Retinal pigment epithelial cell (primary cell): ENCODE measurements at regions not wholly inside any gene's neighbourhood (a gene's known extent, or its start where the extent isn't known, plus 50 kb on each side); places are given as distances from the start of the nearest gene placed in this dataset.

ENCODE experiments used
- DNase-seq: peaks from one replicate; pipeline ENCODE4 v3.0.0-alpha.2; 2010; ENCODE audit warnings: low read depth
- H3K4me3 ChIP-seq: 2 replicates; pipeline ENCODE4 v1.5.1; 2011; ENCODE audit warnings: mild to moderate bottlenecking, low read length, control low read depth, moderate library complexity
- TF ChIP-seq, protein P1 (sequence below): conservative IDR thresholded peaks from 2 replicates; pipeline ENCODE4 v1.5.1; 2011; ENCODE audit warnings: low read depth, low read length, control low read depth, inconsistent platforms

DNA sequence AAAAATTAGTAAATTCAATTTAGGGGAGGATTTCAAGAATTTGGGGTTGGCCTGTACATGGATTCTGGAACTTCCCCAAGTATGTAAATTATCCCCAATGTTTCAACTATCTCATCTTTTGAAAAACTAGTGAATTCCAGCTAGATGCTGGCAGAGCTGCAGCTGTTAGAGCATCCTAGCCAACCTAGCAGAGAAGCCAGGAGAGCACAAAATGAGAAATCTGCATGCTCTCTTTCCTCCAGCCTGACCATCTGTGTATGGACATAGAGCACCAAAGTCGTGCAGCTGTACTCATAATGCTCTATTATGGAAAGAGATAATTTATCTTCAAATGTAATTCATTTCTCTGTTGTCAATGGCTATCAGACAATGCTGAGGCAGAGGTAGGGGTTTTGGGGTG is 1217.7 kb downstream of the PCDH19 start:
- no peak overlapping the region for H3K4me3 ChIP-seq
- TF ChIP-seq, protein P1, sequence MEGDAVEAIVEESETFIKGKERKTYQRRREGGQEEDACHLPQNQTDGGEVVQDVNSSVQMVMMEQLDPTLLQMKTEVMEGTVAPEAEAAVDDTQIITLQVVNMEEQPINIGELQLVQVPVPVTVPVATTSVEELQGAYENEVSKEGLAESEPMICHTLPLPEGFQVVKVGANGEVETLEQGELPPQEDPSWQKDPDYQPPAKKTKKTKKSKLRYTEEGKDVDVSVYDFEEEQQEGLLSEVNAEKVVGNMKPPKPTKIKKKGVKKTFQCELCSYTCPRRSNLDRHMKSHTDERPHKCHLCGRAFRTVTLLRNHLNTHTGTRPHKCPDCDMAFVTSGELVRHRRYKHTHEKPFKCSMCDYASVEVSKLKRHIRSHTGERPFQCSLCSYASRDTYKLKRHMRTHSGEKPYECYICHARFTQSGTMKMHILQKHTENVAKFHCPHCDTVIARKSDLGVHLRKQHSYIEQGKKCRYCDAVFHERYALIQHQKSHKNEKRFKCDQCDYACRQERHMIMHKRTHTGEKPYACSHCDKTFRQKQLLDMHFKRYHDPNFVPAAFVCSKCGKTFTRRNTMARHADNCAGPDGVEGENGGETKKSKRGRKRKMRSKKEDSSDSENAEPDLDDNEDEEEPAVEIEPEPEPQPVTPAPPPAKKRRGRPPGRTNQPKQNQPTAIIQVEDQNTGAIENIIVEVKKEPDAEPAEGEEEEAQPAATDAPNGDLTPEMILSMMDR, result no peak
- no peak for DNase-seq

DNA sequence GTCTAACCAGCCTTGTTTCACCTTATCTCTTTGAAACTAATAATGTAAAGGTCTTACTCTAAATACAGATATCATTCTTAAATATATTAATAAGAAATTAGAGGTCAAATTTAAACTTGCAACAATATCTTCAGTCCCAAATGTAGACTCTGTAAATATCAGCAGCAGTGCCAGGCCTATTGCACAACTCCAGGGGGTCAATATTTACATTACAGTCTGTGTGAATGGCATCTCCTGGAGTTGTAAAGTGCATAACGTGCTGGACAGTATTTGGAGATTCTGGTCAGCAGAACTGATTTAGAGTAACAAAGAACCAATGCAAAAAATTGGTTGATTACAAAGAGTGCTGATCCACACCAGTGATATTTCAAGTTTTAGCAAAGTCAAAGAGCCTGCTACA is 1225.9 kb downstream of the PCDH19 start:
- TF ChIP-seq, protein P1, result no peak
- no peak overlapping the region for H3K4me3 ChIP-seq
- no peak for DNase-seq

DNA sequence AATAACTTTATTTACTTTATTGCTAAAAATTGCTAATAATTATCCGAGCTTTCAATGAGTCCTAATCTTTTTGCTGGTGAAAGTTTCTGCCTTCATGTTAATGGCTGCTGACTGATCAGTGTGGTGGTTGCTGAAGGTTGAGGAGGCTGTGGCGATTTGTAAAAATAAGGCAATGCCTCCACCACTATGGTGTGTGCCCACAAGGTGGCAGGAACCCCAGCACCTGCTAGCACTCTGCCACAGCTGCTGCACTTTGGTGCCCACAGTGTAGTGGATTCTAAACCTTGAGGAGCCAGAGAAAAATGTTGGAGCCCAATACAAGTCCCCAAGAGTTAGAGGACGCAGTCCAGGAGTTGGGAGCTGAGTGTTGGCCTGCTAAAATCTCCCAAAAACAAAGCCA is 1237.1 kb downstream of the PCDH19 start:
- no peak for DNase-seq
- TF ChIP-seq, protein P1, result no peak
- no peak overlapping the region for H3K4me3 ChIP-seq

DNA sequence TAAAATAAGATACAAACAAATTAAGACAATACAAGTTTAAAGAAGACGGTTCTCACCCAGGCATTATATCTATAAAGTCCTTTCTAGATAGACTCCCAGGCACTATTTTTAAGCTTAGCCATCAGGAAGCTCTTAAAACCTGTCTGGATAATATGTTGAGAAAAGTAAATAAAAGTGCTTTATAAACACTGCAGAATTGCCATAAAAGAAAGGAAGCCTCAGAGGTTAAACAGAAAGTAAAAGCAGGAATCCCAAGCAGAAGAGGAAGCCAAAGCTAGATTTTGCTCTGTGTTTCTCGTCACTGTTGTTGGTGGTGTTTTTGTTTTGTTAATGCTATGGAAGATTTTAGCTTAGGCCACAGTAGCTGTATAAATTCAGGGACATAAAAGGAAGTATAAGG is 1267.3 kb downstream of the PCDH19 start:
- TF ChIP-seq, protein P1, result no peak
- no peak for DNase-seq
- H3K4me3 ChIP-seq, result no peak overlapping the region

DNA sequence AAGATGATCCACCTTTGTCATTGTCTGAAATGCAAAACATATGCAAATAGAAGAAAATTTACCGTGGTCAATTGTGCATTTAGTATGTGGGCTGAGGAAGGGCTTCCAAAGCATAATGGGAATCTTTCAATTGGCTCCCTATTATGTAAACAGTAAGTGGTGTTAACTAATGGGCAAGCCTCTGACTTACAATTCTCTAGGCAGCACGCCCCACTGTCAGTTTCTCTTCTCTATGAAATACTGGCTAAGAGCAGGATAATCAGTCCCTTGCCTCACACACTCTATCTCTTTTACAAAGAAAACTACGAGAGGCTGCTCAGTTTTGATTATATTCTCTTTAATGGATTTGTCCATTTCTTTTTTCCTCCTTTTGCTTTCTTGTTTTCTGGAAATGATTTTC is 1272.6 kb downstream of the PCDH19 start:
- no peak for DNase-seq
- H3K4me3 ChIP-seq, result no peak overlapping the region
- TF ChIP-seq, protein P1, result no peak

DNA sequence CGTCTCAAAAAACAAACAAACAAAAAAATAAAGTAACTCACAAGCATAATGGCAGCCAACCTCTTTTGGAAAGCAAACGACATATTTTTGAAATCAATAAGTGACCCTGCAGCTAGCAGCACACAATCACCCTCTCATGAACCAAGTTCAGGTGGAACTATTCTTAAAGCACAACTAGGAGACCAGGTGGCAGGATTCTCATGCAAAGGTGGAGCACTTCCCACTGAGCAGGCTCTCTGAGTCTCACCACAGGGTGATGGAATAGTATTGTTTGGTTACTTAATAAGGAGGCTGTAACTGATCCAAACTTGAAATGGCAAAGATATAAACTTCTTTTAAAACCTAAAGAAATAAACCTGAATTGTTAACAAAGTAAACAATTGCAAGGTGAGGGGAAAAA is 1293.1 kb downstream of the PCDH19 start:
- TF ChIP-seq, protein P1, result no peak
- DNase-seq, result no peak
- no peak overlapping the region for H3K4me3 ChIP-seq

DNA sequence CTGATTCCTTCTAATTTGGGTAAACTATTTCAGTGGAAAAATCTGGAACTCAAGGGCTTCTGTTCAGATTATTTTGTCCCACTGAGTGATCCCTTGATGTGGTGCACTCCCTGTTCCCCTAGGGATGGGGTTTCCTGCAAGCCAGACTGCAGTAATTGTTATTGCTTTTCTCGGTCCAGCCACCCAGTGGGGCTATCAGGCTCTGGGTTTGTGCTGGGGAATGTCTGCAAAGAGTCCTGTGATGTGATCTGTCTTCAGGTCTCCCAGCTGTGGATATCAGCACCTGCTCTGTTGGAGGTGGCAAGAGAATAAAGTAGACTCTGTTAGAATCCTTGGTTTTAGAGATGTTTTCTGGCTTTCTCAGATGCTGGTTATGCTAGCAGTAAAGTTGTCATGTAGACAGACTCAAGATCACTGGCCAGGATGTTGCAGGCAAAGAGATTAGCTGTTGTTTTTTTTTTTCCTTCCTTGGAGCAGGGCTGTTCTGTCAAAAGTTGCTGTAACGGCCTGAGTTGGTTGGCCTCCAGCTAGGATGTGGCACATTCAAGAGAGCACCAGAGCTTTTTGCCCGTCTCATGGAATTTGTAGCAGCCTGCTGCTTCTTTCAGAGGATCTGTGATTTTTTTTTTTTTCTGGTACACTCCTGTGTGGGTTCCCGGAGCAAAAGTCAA is 1314.0 kb downstream of the PCDH19 start:
- H3K4me3 ChIP-seq, result no peak overlapping the region
- TF ChIP-seq, protein P1, result no peak
- no peak for DNase-seq
